ENCODE measurements at regions not wholly inside any gene's neighbourhood (a gene's known extent, or its start where the extent isn't known, plus 50 kb on each side); places are given as distances from the start of the nearest gene placed in this dataset.

GRCh38 chr2:159863526-159864160 lies 65.6 kb upstream of the CD302 start:
- TF ChIP-seq CTCF (IDR thresholded peaks at IDR 0.05) (no peak), POLR2A (IDR thresholded peaks at IDR 0.05) (no peak)
